ENCODE measurements at regions not wholly inside any gene's neighbourhood (a gene's known extent, or its start where the extent isn't known, plus 50 kb on each side); places are given as distances from the start of the nearest gene placed in this dataset.

- no peak for DNase-seq
Observed at GRCh38 chr18:48488388-48488850, 50.4 kb upstream of the CTIF start.

- no peak for DNase-seq
Observed at GRCh38 chr18:48486754-48487153, 52.1 kb upstream of the CTIF start.

GRCh38 chr18:48485828-48486405, 52.9 kb upstream of the CTIF start:
- DNase-seq = no peak

GRCh38 chr18:48481092-48481491, 57.7 kb upstream of the CTIF start:
- no peak for DNase-seq

GRCh38 chr18:48479531-48479930, 59.3 kb upstream of the CTIF start:
- DNase-seq = no peak

GRCh38 chr18:48477348-48477747, 61.5 kb upstream of the CTIF start:
- DNase-seq = no peak

GRCh38 chr18:48476550-48476917, 62.3 kb upstream of the CTIF start:
- DNase-seq = no peak

- DNase-seq = peak; percentile 54
Observed at GRCh38 chr18:48475635-48476549, 62.9 kb upstream of the CTIF start.

GRCh38 chr18:48473816-48474215, 64.6 kb upstream of the ZBTB7C start:
- no peak for DNase-seq

GRCh38 chr18:48472610-48473009, 63.4 kb upstream of the ZBTB7C start:
- no peak for DNase-seq

- DNase-seq = no peak
Observed at GRCh38 chr18:48470484-48471180, 61.4 kb upstream of the ZBTB7C start.

GRCh38 chr18:48468151-48468550, 59.0 kb upstream of the ZBTB7C start:
- no peak for DNase-seq

GRCh38 chr18:48467231-48467630, 58.0 kb upstream of the ZBTB7C start:
- DNase-seq = no peak

- no peak for DNase-seq
Observed at GRCh38 chr18:48462510-48462909, 53.3 kb upstream of the ZBTB7C start.

- DNase-seq = no peak
Observed at GRCh38 chr18:48460929-48461583, 51.9 kb upstream of the ZBTB7C start.

- no peak for DNase-seq
Observed at GRCh38 chr18:48459465-48459864, 50.3 kb upstream of the ZBTB7C start.

GRCh38 chr18:48459016-48459415, 49.8 kb upstream of the ZBTB7C start:
- no peak for DNase-seq
